Transverse colon (tissue), 3 donors: ENCODE measurements at regions not wholly inside any gene's neighbourhood (a gene's known extent, or its start where the extent isn't known, plus 50 kb on each side); places are given as distances from the start of the nearest gene placed in this dataset.

ENCODE experiments used
- EP300 ChIP-seq: sonication (generic); formaldehyde crosslinking; IDR thresholded peaks from one replicate; pipeline ENCODE4 v1.6.1; 2017; ENCODE audit warnings: antibody characterized with exemption, low read depth
- TF ChIP-seq, protein P1 (sequence below), 5 experiments: fragments of 200-600 bp in 3 of 5; fragments of 450-650 bp in 2 of 5; sonication (generic) in 3 of 5; IDR thresholded peaks; 1 replicate in 2 of 5; 2 replicates in 3 of 5; pipeline ENCODE4 v1.5.1; 2016 to 2017; ENCODE audit warnings: antibody characterized with exemption in 5 of 5, inconsistent platforms in 3 of 5, mild to moderate bottlenecking in 2 of 5, moderate library complexity in 1 of 5

- TF ChIP-seq, protein P1, sequence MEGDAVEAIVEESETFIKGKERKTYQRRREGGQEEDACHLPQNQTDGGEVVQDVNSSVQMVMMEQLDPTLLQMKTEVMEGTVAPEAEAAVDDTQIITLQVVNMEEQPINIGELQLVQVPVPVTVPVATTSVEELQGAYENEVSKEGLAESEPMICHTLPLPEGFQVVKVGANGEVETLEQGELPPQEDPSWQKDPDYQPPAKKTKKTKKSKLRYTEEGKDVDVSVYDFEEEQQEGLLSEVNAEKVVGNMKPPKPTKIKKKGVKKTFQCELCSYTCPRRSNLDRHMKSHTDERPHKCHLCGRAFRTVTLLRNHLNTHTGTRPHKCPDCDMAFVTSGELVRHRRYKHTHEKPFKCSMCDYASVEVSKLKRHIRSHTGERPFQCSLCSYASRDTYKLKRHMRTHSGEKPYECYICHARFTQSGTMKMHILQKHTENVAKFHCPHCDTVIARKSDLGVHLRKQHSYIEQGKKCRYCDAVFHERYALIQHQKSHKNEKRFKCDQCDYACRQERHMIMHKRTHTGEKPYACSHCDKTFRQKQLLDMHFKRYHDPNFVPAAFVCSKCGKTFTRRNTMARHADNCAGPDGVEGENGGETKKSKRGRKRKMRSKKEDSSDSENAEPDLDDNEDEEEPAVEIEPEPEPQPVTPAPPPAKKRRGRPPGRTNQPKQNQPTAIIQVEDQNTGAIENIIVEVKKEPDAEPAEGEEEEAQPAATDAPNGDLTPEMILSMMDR (IDR thresholded peaks at IDR 0.05) = no peak
- TF ChIP-seq EP300 = no peak
These were observed 391.4 kb downstream of the ELAVL2 start for GRCh38 chr9:23434654-23435053.
